ENCODE measurements at regions not wholly inside any gene's neighbourhood (a gene's known extent, or its start where the extent isn't known, plus 50 kb on each side); places are given as distances from the start of the nearest gene placed in this dataset.

GRCh38 chr6:91161246-91161645 is 574.4 kb upstream of the MAP3K7 start:
- no peak for DNase-seq (ENCODE audit: low read depth)

GRCh38 chr6:91155129-91155785 is 568.4 kb upstream of the MAP3K7 start:
- DNase-seq (ENCODE audit: low read depth) = no peak

DNA sequence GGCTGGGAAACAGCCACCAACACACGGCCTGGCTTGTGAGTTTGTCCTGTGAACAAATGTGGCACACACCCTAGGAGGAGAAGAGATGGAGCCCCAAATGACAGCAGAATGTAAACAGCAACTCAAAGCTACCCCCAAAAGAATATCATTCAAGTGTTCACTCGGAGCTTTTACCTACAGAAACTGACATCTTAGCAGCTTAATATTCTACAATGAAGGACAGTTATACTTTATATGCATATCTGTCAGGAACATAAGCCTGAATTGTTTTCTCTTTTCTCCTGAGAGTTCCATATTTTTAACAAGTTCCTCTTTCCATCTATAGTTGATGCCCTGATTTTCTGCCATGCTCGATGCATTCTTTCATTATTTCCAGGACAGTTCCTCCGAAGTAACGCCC is 566.0 kb upstream of the MAP3K7 start:
- no peak for DNase-seq (ENCODE audit: low read depth)

GRCh38 chr6:91149956-91150705 is 563.3 kb upstream of the MAP3K7 start:
- peak; percentile 56 for DNase-seq (ENCODE audit: low read depth)

DNA sequence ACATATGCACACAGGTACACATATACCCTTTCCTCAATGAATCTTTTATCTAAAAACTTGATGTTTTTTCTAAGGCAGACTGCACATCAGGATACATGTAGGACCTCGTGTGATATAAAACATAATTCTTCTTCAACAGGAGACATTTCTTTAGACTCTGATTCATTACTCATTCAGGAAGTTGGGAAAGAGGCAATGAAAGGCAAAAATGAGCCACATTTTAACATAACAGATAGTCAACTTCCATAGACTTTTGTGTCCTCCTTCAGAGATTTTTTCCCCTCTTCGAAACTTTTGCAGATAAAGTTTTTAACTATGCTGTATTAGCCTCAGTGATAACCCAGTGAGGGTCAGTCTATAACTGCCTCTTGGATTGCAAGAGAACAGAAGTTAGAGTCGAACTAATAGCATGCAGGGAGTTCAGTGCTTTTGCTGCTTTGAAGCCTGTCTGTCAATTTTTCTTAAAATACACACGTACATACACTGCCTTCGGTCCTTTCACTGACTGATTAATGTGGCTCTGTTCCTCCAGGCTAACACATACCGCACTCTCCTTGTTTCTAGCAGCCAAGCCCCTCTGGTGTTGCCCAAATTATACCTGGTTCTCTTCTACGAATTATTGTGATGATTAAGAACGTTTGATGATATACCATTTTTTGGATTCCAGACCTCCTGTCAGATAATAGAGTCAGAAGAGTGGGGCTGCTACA is 562.5 kb upstream of the MAP3K7 start:
- peak; percentile 34 for DNase-seq (ENCODE audit: low read depth)

DNA sequence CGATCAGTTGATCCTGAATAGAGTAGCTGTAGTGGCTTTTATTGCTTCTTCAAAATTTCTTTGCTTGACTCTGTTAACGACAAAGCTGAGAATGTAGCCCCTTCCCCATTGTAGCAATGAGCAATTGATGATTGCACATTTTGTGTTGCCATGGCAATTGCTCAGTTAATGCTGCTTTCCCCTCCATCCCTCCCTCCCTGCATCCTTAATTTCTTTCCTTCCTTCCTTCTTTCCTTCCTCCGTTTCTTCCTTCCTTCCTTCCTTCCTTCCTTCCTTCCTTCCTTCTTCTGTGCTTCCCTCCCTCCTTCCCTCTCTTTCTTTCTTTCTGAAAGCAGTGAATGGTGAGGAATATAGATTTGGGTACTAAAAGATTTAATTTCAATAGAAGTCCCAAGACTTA is 557.3 kb upstream of the MAP3K7 start:
- no peak for DNase-seq (ENCODE audit: low read depth)

GRCh38 chr6:91142154-91142553 is 555.3 kb upstream of the MAP3K7 start:
- no peak for DNase-seq (ENCODE audit: low read depth)

- DNase-seq (ENCODE audit: low read depth) = peak; percentile 13
These were observed 554.5 kb upstream of the MAP3K7 start for GRCh38 chr6:91141346-91141745.

GRCh38 chr6:91140449-91140848 is 553.6 kb upstream of the MAP3K7 start:
- DNase-seq (ENCODE audit: low read depth) = no peak

DNA sequence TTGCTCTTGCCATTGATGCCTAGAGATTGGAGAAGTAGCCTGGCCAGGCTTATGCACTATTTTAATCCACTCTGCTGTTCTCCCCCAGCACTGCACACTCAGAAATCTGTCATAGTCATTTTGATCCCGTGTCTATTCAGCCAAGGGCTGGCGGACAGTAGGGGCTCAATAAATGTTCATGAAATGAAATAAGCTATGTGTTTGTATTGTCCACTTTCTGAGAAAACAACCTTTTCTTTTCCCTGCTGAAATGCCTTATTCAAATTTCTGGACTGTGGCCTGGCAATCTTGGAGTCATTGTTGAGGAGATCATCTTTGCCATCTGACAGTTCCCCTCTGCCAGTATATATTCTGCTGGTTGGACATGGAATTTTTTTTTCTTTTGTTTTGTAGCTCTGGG is 550.4 kb upstream of the MAP3K7 start:
- DNase-seq (ENCODE audit: low read depth) = no peak

DNA sequence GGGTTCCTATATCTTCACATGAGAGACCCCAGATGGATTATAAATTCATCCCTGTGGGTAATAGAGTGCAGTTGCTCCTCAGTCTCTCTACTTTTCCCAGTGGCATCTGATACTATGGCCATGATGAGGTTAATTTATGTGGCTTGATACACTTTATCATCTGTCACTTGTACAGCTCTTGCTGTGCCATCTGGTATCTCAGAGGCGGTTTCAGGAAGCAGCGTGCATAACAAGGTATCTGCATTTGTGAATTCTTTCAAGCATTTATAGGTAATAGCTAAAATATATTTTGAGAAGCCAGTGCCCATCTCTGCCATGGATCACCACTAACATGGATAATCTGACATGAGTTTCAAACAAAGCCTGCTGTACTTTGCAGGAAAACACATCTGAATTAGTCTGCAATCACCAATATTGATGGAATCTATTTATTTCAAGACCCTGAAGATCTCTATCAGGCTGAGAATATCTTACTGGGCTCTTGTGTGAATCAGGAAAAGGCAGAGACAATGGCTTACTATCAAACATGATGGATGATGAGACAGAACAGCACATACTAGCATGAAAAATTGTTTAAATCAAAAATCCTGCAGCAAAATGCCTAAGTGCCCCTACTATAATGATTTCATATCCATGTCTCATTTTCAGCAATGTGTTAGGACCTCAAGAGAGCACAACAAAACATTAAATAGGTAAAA is 548.7 kb upstream of the MAP3K7 start:
- no peak for DNase-seq (ENCODE audit: low read depth)

DNA sequence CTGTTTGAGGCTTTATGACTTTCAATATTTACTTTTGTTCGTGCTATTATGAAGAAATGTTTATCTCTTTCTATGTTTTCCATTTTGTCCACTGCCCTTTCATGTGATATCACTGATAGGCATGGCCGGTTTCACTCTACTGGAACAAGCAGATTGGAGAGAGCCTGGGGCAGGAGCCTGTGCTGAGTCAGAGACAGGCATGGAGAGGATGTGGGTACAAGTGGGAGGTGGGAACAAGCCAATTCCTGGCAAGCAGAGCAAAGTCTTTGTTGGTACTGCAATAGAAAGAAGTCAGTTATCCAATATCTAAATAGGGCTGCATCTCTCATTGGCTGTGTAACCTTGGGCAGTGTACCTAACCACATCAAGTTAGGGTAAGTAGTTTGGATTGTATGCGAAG is 545.6 kb upstream of the MAP3K7 start:
- peak; percentile 87 for DNase-seq (ENCODE audit: low read depth)

DNA sequence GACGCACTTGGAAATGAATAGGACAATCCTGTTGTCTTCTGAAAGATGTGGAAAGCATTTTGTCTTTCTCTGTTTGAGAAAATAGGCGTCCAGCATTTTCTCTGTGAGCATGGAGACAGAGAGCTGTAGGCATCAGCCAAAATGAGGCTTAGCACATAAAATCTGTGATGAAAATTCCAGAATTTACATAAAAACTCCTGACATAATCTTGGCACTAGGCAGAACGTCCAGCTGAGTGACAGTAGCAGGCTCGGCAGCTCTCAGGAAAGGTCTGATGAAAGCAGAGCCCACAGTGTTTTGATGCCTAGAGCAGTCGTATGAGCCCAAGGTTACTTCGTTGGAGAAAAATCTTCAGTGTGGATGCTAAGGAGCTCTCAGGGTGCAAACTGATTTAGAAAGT is 543.3 kb upstream of the MAP3K7 start:
- DNase-seq (ENCODE audit: low read depth) = no peak

GRCh38 chr6:91127752-91128151 is 540.9 kb upstream of the MAP3K7 start:
- DNase-seq (ENCODE audit: low read depth) = no peak

GRCh38 chr6:91126876-91127275 is 540.0 kb upstream of the MAP3K7 start:
- DNase-seq (ENCODE audit: low read depth) = no peak

DNA sequence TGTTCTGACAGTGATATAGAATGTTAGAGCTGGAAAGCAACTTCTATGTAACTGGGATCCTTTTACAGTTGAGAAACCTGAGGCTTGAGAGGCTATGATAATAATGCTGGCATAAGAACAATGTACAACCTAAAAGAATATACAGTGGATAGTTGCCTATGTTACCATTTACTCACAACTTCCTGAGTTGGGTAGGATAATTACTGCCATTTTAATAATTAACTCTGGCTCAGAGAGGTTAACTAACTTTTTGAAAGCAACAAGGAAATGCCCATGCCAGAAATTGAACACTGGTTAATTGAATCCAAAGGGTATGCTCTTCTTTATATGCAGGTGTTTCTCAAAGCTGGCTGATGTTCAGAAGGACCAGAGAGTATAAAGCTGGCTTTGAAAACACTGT is 530.7 kb upstream of the MAP3K7 start:
- DNase-seq (ENCODE audit: low read depth) = no peak

GRCh38 chr6:91114123-91114708 is 527.3 kb upstream of the MAP3K7 start:
- DNase-seq (ENCODE audit: low read depth) = no peak

DNA sequence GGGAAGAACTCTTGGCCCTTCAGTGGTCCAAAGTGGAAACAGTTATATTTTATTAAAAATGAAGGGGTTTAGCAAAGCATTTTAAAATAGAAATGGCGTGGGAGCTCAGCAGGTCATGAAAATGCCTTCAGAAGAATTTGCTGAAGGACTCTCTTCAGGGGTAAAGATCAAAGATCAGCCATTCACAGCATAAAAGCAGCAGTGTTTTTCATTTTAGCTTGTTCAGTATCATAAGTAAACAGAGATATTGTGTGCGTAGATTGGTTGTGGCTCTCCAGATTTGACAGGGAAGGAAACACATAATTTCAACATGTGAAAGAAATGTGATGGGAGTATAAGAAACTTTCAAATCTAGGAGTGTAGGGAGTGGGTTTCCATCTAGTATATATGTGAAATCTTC is 519.2 kb upstream of the MAP3K7 start:
- no peak for DNase-seq (ENCODE audit: low read depth)

DNA sequence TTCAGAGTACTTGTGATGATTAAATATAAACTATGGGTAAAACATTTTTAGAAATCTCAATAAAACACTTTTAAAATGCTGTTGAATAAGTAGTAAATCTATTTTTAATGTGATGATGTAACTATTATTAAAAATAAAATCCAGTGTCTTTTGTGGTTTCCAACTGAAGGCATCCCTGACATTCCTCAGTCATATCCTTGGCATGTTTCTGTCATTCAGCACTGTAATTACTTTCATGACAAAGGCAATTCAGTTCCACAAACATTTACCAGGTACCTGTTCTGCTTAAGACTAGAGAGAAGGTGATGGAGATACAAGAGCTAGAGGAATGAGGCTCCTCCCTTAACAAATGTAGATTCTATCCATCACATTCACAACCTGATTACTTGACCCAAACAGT is 518.7 kb upstream of the MAP3K7 start:
- no peak for DNase-seq (ENCODE audit: low read depth)

GRCh38 chr6:91099479-91099878 is 512.6 kb upstream of the MAP3K7 start:
- no peak for DNase-seq (ENCODE audit: low read depth)

GRCh38 chr6:91098006-91098405 is 511.1 kb upstream of the MAP3K7 start:
- DNase-seq (ENCODE audit: low read depth) = no peak

- DNase-seq (ENCODE audit: low read depth) = no peak
These were observed 510.5 kb upstream of the MAP3K7 start for GRCh38 chr6:91097364-91097763.

Data from HT1080 (cell line).